ENCODE measurements at regions not wholly inside any gene's neighbourhood (a gene's known extent, or its start where the extent isn't known, plus 50 kb on each side); places are given as distances from the start of the nearest gene placed in this dataset.

GRCh38 chr7:34219153-34219718 lies 313.9 kb downstream of the BMPER start:
- intact Hi-C loops (cut with DNase I) = no loop called here
- DNase-seq (no peak), ATAC-seq (no peak)
- H3K9me3 ChIP-seq = no peaks in the 10 kb centered on the region
- H3K27ac ChIP-seq = no peak overlapping the region
- no peaks in the 10 kb centered on the region for H3K36me3 ChIP-seq
- TF ChIP-seq CTCF (IDR thresholded peaks at IDR 0.05) = no peak
- H3K27me3 ChIP-seq = no peaks in the 10 kb centered on the region
- 53 to 58% methylated on average over 3 of the region's 3 CpGs for WGBS, 2 donors
- H3K4me3 ChIP-seq = no peak overlapping the region
- H3K4me1 ChIP-seq = no peaks in the 10 kb centered on the region

GRCh38 chr7:34220506-34221185 lies 315.3 kb downstream of the BMPER start:
- H3K27me3 ChIP-seq = peaks cover 0 to 6% (median 0%) of the 10 kb centered on the region in 7 donors
- H3K36me3 ChIP-seq = no peaks in the 10 kb centered on the region
- H3K9me3 ChIP-seq = no peaks in the 10 kb centered on the region
- intact Hi-C loops (cut with DNase I) = no loop called here
- DNase-seq (no peak), ATAC-seq (no peak)
- H3K27ac ChIP-seq = no peak overlapping the region
- 55 to 56% methylated on average over 4 of the region's 4 CpGs for WGBS, 2 donors
- no peak for TF ChIP-seq CTCF (IDR thresholded peaks at IDR 0.05)
- no peak overlapping the region for H3K4me3 ChIP-seq
- no peaks in the 10 kb centered on the region for H3K4me1 ChIP-seq

- DNase-seq (no peak), ATAC-seq (no peak)
- Histone ChIP-seq H3K27ac (no peak overlapping the region), H3K9me3 (no peaks in the 10 kb centered on the region), H3K27me3 (peaks cover 0 to 15% (median 0%) of the 10 kb centered on the region in 7 donors), H3K36me3 (no peaks in the 10 kb centered on the region), H3K4me3 (no peak overlapping the region), H3K4me1 (no peaks in the 10 kb centered on the region)
- no peak for TF ChIP-seq CTCF (IDR thresholded peaks at IDR 0.05)
- intact Hi-C loops (cut with DNase I) = no loop called here
Measured at GRCh38 chr7:34222316-34222715, 317.0 kb downstream of the BMPER start.

GRCh38 chr7:34222722-34223121 lies 317.4 kb downstream of the BMPER start:
- no peak for DNase-seq
- H3K9me3 ChIP-seq = no peaks in the 10 kb centered on the region
- H3K4me1 ChIP-seq = no peaks in the 10 kb centered on the region
- intact Hi-C loops (cut with DNase I) = no loop called here
- H3K27me3 ChIP-seq = peaks cover 0 to 15% (median 0%) of the 10 kb centered on the region in 7 donors
- no peak overlapping the region for H3K4me3 ChIP-seq
- no peak for ATAC-seq
- WGBS, 2 donors = 60 to 76% methylated on average over 1 of the region's 1 CpG
- TF ChIP-seq CTCF (IDR thresholded peaks at IDR 0.05) = no peak
- no peaks in the 10 kb centered on the region for H3K36me3 ChIP-seq
- H3K27ac ChIP-seq = no peak overlapping the region

Measured in heart right ventricle (tissue), 16 donors.